Keratinocyte (primary cell): ENCODE measurements at regions not wholly inside any gene's neighbourhood (a gene's known extent, or its start where the extent isn't known, plus 50 kb on each side); places are given as distances from the start of the nearest gene placed in this dataset.

ENCODE experiments used
- DNase-seq: peaks from one replicate; pipeline ENCODE4 v3.0.0-alpha.2; 2011; ENCODE audit warnings: low read depth, missing footprints, low spot score
- FAIRE-seq: peaks from 2 replicates; lab custom pipeline; 2011; peaks lifted over from hg19 to GRCh38; lab: Jason Lieb, UNC
- H2AFZ ChIP-seq: 2 replicates; pipeline ENCODE4 v1.6.0; 2012; ENCODE audit warnings: low read length, control low read depth, inconsistent platforms; ENCODE audit not compliant: control insufficient read depth
- H3K27ac ChIP-seq: 2 replicates; pipeline ENCODE4 v1.5.1; 2011; ENCODE audit warnings: low read length; ENCODE audit not compliant: control insufficient read depth, insufficient read depth
- H3K27me3 ChIP-seq: 3 replicates; pipeline ENCODE4 v1.6.0; 2011; ENCODE audit warnings: low read length; ENCODE audit not compliant: control insufficient read depth, insufficient read depth; ENCODE audit errors: extremely low read depth
- H3K36me3 ChIP-seq, 2 experiments: 2 replicates in 1 of 2; 3 replicates in 1 of 2; pipeline ENCODE4 v1.5.1; 2011; ENCODE audit warnings: low read length in 2 of 2, mild to moderate bottlenecking in 1 of 2; ENCODE audit not compliant: control insufficient read depth in 2 of 2, insufficient read depth in 2 of 2; ENCODE audit errors: extremely low read depth in 1 of 2
- H3K4me1 ChIP-seq: 3 replicates; pipeline ENCODE4 v1.5.1; 2011; ENCODE audit warnings: low read length; ENCODE audit not compliant: control insufficient read depth, insufficient read depth; ENCODE audit errors: extremely low read depth
- H3K4me2 ChIP-seq: 3 replicates; pipeline ENCODE4 v1.6.0; 2011; ENCODE audit warnings: low read depth, low read length; ENCODE audit not compliant: control insufficient read depth, insufficient read depth; ENCODE audit errors: extremely low read depth
- H3K4me3 ChIP-seq, 3 experiments: fragments of 200-600 bp in 1 of 3; sonication (generic) in 1 of 3; 2 replicates in 2 of 3; 3 replicates in 1 of 3; pipeline ENCODE4 v1.5.1; 2011 to 2016; ENCODE audit warnings: low read length in 3 of 3, mild to moderate bottlenecking in 3 of 3, control low read depth in 2 of 3, inconsistent platforms in 1 of 3, low read depth in 1 of 3, mixed read lengths in 1 of 3, mixed run types in 1 of 3, moderate library complexity in 1 of 3; ENCODE audit not compliant: control insufficient read depth in 2 of 3, insufficient read depth in 2 of 3; ENCODE audit errors: extremely low read depth in 1 of 3
- H3K79me2 ChIP-seq: 2 replicates; pipeline ENCODE4 v1.6.0; 2012; ENCODE audit warnings: low read length; ENCODE audit not compliant: control insufficient read depth, insufficient read depth
- H3K9ac ChIP-seq: 3 replicates; pipeline ENCODE4 v1.6.0; 2011; ENCODE audit warnings: low read length; ENCODE audit not compliant: control insufficient read depth, insufficient read depth; ENCODE audit errors: extremely low read depth
- H3K9me1 ChIP-seq: 3 replicates; pipeline ENCODE4 v1.6.0; 2011; ENCODE audit warnings: low read length; ENCODE audit not compliant: control insufficient read depth, insufficient read depth; ENCODE audit errors: extremely low read depth
- H3K9me3 ChIP-seq: 2 replicates; pipeline ENCODE4 v1.5.1; 2012; ENCODE audit warnings: low read depth, low read length; ENCODE audit not compliant: control insufficient read depth
- H4K20me1 ChIP-seq: 3 replicates; pipeline ENCODE4 v1.6.0; 2011; ENCODE audit warnings: low read length; ENCODE audit not compliant: control insufficient read depth, insufficient read depth; ENCODE audit errors: extremely low read depth
- EZH2 ChIP-seq: IDR thresholded peaks from one replicate; pipeline ENCODE4 v1.6.1; 2012; ENCODE audit warnings: inconsistent platforms, mild to moderate bottlenecking, low read length, moderate library complexity
- dilution Hi-C: fragments of 300-500 bp; cut with MboI; formaldehyde crosslinking; loops from one replicate; pipeline ENCODE4 v1.7.0; 2020; ENCODE audit warnings: low sequenced_read_pairs; ENCODE audit not compliant: extremely low pct_ligation_motif_present
- TF ChIP-seq, protein P1 (sequence below), 3 experiments: IDR thresholded peaks in 1 of 3; conservative IDR thresholded peaks in 1 of 3; optimal IDR thresholded peaks in 1 of 3; 2 replicates in 2 of 3; 3 replicates in 1 of 3; pipeline versions ENCODE3 to v1.5.1; 2011; ENCODE audit warnings: low read length in 3 of 3, mild to moderate bottlenecking in 3 of 3, moderate library complexity in 2 of 3, control low read depth in 1 of 3, inconsistent platforms in 1 of 3; ENCODE audit not compliant: insufficient read depth in 2 of 3; ENCODE audit errors: extremely low read depth in 1 of 3

DNA sequence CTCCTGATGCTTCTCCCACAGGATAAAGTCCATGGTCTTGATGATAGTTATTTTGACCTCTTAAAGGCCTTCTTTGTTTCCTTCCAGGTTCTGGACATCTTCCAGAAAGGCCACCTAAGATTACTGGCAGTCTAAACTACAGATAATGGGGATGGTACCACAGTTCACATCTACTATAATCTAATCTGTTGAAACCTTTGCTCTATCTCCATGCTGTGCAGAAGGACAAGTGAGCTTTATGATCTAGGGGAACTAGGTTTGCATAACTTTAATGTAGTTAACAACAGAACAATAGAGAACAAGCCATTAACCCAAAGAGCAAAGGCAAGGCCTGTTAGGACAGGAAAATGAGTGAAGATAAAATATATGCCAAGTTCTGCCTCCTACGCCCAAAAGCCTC is 103.9 kb upstream of the KLHL13 start:
- Histone ChIP-seq H3K9me1 (no peaks in the 10 kb centered on the region), H3K27me3 (no peaks in the 10 kb centered on the region), H3K9me3 (no peaks in the 10 kb centered on the region), H3K4me2 (no peak overlapping the region), H3K9ac (no peak overlapping the region), H2AFZ (no peak overlapping the region), H3K4me3 (no peak overlapping the region), H3K4me1 (no peaks in the 10 kb centered on the region), H4K20me1 (no peaks in the 10 kb centered on the region), H3K27ac (no peak overlapping the region), H3K79me2 (no peaks in the 10 kb centered on the region), H3K36me3 (no peaks in the 10 kb centered on the region)
- no peak for TF ChIP-seq EZH2
- TF ChIP-seq, protein P1, sequence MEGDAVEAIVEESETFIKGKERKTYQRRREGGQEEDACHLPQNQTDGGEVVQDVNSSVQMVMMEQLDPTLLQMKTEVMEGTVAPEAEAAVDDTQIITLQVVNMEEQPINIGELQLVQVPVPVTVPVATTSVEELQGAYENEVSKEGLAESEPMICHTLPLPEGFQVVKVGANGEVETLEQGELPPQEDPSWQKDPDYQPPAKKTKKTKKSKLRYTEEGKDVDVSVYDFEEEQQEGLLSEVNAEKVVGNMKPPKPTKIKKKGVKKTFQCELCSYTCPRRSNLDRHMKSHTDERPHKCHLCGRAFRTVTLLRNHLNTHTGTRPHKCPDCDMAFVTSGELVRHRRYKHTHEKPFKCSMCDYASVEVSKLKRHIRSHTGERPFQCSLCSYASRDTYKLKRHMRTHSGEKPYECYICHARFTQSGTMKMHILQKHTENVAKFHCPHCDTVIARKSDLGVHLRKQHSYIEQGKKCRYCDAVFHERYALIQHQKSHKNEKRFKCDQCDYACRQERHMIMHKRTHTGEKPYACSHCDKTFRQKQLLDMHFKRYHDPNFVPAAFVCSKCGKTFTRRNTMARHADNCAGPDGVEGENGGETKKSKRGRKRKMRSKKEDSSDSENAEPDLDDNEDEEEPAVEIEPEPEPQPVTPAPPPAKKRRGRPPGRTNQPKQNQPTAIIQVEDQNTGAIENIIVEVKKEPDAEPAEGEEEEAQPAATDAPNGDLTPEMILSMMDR (optimal IDR thresholded peaks at IDR 0.05 in 1 of 3, IDR thresholded peaks at IDR 0.05 in 1 of 3, conservative IDR thresholded peaks at IDR 0.05 in 1 of 3; ENCODE audit: extremely low read depth in 1 of 3, insufficient read depth in 2 of 3, low read length in 3 of 3), result no peak
- FAIRE-seq (no peak), DNase-seq (no peak)
- dilution Hi-C loops, result no loop called here

DNA sequence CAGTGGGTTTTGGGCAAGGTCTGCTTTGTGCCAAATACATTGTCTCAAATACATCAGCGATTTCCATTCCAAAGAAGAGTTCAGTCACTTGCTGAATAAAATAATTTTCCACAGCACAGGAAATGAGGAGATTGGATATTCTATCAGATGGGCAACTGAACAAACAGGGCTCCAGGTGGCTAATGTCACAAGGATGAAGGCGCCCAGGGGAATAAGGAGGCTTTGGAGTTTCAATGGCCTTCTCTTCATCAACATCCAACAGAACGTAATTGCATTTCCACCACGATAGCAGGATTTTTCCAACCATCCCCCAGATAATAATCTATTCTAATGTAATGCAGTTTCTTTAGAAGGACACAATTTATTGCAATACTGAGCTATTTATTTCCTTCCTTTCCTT is 104.7 kb upstream of the KLHL13 start:
- dilution Hi-C loops, result no loop called here
- Histone ChIP-seq H3K79me2 (no peaks in the 10 kb centered on the region), H2AFZ (no peak overlapping the region), H3K27me3 (no peaks in the 10 kb centered on the region), H3K9me1 (no peaks in the 10 kb centered on the region), H3K9ac (no peak overlapping the region), H3K4me1 (peaks cover 3% of the 10 kb centered on the region), H3K4me2 (no peak overlapping the region), H3K9me3 (no peaks in the 10 kb centered on the region), H3K36me3 (no peaks in the 10 kb centered on the region), H3K4me3 (no peak overlapping the region), H4K20me1 (no peaks in the 10 kb centered on the region), H3K27ac (no peak overlapping the region)
- TF ChIP-seq, protein P1 (optimal IDR thresholded peaks at IDR 0.05 in 1 of 3, IDR thresholded peaks at IDR 0.05 in 1 of 3, conservative IDR thresholded peaks at IDR 0.05 in 1 of 3; ENCODE audit: extremely low read depth in 1 of 3, insufficient read depth in 2 of 3, low read length in 3 of 3), result no peak
- TF ChIP-seq EZH2, result no peak
- DNase-seq (no peak), FAIRE-seq (no peak)
